ENCODE measurements at regions not wholly inside any gene's neighbourhood (a gene's known extent, or its start where the extent isn't known, plus 50 kb on each side); places are given as distances from the start of the nearest gene placed in this dataset.

DNA sequence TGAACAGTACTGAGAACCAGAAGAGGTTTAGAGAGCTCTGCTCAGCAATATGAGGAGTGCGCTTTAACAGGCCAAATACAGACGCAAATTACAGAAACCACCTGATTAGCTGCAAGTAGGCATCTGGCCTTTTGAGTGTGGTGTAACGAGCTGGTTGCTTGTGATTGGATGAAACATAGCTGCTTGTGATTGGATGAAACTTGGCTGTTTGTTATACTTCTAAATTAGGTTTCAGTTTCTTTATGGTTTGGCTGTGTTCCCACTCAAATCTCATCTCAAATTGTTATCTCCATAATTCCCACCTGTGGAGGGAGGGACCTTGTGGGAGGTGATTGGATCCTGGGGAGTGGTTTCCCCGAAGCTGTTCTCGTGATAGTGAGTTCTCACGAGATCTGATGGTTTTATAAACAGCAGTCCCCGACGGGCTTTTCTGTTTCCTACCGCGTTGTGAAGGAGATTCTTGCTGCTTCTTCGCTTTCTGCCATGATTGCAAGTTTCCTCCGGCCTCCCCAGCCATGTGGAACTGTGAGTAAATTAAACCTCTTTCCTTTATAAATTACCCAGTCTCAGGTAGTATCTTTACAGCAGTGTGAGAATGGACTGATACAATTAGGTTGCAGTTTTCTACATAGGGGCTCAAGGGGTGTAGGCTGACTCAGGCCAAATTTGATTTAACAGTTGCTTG is 655.9 kb upstream of the MAN1A1 start:
- TF ChIP-seq POLR2A (IDR thresholded peaks at IDR 0.05): no peak
- TF ChIP-seq, protein P1, sequence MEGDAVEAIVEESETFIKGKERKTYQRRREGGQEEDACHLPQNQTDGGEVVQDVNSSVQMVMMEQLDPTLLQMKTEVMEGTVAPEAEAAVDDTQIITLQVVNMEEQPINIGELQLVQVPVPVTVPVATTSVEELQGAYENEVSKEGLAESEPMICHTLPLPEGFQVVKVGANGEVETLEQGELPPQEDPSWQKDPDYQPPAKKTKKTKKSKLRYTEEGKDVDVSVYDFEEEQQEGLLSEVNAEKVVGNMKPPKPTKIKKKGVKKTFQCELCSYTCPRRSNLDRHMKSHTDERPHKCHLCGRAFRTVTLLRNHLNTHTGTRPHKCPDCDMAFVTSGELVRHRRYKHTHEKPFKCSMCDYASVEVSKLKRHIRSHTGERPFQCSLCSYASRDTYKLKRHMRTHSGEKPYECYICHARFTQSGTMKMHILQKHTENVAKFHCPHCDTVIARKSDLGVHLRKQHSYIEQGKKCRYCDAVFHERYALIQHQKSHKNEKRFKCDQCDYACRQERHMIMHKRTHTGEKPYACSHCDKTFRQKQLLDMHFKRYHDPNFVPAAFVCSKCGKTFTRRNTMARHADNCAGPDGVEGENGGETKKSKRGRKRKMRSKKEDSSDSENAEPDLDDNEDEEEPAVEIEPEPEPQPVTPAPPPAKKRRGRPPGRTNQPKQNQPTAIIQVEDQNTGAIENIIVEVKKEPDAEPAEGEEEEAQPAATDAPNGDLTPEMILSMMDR (IDR thresholded peaks at IDR 0.05): no peak
